ENCODE measurements at regions not wholly inside any gene's neighbourhood (a gene's known extent, or its start where the extent isn't known, plus 50 kb on each side); places are given as distances from the start of the nearest gene placed in this dataset.
"Not testable (repeated sequence)": the region's sequence is repeated elsewhere in the genome, so short reads cannot be mapped to it uniquely, and the experiment has no call there.

- no peak overlapping the region for H3K4me3 ChIP-seq (ENCODE audit: low read length)
- DNase-seq (ENCODE audit: low read depth): no peak
- no peak for TF ChIP-seq CTCF (conservative IDR thresholded peaks at IDR 0.05; ENCODE audit: low read depth, low read length)
Observed at GRCh38 chr13:81874681-81875661, 1534.0 kb upstream of the SPRY2 start.

- H3K4me3 ChIP-seq (ENCODE audit: low read length): no peak overlapping the region
- no peak for TF ChIP-seq CTCF (conservative IDR thresholded peaks at IDR 0.05; ENCODE audit: low read depth, low read length)
- no peak for DNase-seq (ENCODE audit: low read depth)
Observed at GRCh38 chr13:81874253-81874652, 1533.3 kb upstream of the SPRY2 start.

GRCh38 chr13:81872581-81872980 lies 1531.7 kb upstream of the SPRY2 start:
- no peak for DNase-seq (ENCODE audit: low read depth)
- H3K4me3 ChIP-seq (ENCODE audit: low read length): no peak overlapping the region
- peak; percentile 65 for TF ChIP-seq CTCF (conservative IDR thresholded peaks at IDR 0.05; ENCODE audit: low read depth, low read length)

- H3K4me3 ChIP-seq (ENCODE audit: low read length); DNase-seq (ENCODE audit: low read depth): not testable (repeated sequence)
Observed at GRCh38 chr13:81871751-81872325, 1530.9 kb upstream of the SPRY2 start.

- no peak for DNase-seq (ENCODE audit: low read depth)
- H3K4me3 ChIP-seq (ENCODE audit: low read length): no peak overlapping the region
- no peak for TF ChIP-seq CTCF (conservative IDR thresholded peaks at IDR 0.05; ENCODE audit: low read depth, low read length)
Observed at GRCh38 chr13:81848291-81848690, 1507.4 kb upstream of the SPRY2 start.

GRCh38 chr13:81846771-81847170 lies 1505.8 kb upstream of the SPRY2 start:
- DNase-seq (ENCODE audit: low read depth): no peak
- no peak for TF ChIP-seq CTCF (conservative IDR thresholded peaks at IDR 0.05; ENCODE audit: low read depth, low read length)
- no peak overlapping the region for H3K4me3 ChIP-seq (ENCODE audit: low read length)

GRCh38 chr13:81821259-81821658 lies 1480.3 kb upstream of the SPRY2 start:
- no peak overlapping the region for H3K4me3 ChIP-seq (ENCODE audit: low read length)
- no peak for DNase-seq (ENCODE audit: low read depth)
- no peak for TF ChIP-seq CTCF (conservative IDR thresholded peaks at IDR 0.05; ENCODE audit: low read depth, low read length)
